Left hindlimb (tissue), 1 donor: ENCODE measurements at regions not wholly inside any gene's neighbourhood (a gene's known extent, or its start where the extent isn't known, plus 50 kb on each side); places are given as distances from the start of the nearest gene placed in this dataset.
"Not testable (repeated sequence)": the region's sequence is repeated elsewhere in the genome, so short reads cannot be mapped to it uniquely, and the experiment has no call there.

Experiments used
- DNase-seq: peaks from one replicate; pipeline ENCODE4 v3.0.0-alpha.2; 2018

GRCh38 chr12:124648710-124649384, 81.4 kb upstream of the NCOR2 start:
- DNase-seq = no peak

GRCh38 chr12:124647316-124647715, 79.9 kb upstream of the NCOR2 start:
- no peak for DNase-seq

DNA sequence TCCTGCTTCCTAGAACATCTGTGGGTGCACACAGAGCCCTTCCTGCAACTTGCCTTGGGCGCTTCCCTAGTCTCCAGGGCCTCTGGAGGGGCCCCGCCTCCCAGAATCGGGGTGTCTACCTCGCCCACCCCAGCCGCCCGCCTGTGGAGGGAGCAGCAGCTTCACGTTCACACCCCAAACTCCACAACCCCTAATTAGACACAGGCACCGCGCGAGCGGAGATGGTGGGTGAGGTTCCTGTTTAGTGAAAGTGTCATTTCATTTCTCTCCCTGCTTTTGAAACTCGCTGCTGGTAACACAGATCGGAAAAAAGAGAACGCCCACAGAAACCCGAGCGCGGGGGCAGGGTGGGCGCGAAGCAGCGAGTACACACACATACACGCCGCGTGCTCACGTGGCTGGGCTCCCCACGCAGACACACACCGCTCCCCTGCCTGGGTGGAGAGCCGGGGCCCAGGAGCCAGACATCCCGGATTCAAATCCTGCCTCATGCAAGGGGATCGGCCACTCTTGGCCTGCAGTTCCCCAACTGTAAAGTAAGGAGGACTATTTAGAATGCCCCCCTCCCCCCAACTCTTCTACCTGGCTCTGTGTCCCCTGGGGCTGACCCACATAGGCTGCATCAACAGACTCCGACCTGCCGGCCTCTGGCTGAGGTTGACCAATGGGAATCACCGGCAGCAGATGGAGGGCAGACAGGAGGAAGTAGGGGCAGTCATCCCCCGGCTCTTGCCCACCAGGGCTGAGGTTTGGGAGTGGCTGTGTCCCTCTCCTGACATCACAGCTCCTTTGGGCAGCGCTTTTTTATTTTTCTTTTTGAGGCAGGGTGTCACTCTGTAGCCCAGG, 79.2 kb upstream of the NCOR2 start:
- no peak for DNase-seq

- DNase-seq = no peak
Observed at GRCh38 chr12:124645530-124646244, 78.3 kb upstream of the NCOR2 start.

DNA sequence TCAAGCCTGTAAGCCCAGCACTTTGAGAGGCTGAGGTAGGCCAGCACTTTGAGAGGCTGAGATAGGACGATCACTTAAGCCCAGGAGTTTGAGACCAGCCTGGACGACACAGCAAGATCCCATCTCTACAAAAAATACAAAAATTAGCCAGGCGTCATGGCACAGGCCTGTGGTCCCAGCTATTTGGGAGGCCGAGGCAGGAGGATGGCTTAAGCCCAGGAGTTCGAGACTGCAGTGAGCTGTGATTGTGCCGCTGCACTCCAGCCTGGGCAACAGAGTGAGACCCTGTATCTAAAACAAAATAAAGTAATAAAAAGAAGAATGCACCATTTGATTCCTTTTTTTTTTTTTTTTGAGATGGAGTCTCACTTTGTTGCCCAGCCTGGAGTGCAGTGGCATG, 76.4 kb upstream of the NCOR2 start:
- not testable (repeated sequence) for DNase-seq

GRCh38 chr12:124642105-124642504, 74.7 kb upstream of the NCOR2 start:
- DNase-seq = no peak

- DNase-seq = no peak
Observed at GRCh38 chr12:124641591-124641990, 74.2 kb upstream of the NCOR2 start.

DNA sequence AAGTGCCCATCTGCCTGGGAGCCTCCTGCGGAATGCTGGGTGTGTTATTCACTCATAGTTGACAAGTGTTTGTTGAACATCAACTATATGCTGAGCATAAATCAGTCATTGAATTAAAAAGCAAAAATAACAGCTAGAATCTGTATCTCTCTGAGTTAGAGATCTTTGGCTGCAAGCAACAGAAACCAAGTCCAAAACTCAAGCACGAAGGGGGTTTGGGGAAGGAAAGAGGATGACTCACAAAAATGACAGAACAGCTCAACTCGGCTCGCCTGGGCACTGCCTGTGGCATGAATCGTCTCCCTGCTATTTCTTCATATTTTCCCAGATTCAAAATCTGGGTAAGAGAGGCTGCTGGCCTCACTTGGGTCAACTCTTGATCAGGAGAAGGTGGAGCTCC, 72.6 kb upstream of the NCOR2 start:
- DNase-seq = no peak

GRCh38 chr12:124639122-124639806, 71.9 kb upstream of the NCOR2 start:
- DNase-seq = no peak

DNA sequence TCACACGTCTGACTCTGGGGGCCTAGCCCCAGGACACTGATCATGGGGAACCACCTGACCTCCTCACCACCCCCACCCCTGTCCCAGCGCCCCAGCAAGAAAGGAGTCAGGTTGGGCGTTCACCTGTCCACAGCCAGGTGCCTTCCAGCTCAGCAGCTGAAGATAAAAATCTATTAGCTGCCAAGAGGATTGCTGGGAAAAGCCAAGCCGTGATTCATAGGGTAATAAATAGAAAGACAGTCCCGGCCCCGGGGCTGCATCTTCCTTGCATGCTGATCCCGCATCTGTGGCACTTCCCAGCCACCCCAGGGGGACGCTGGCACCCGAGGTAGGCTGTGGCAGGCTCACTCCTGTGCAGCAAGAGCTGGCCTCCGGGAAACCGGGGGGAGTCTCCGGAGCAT, 70.2 kb upstream of the NCOR2 start:
- DNase-seq = no peak

GRCh38 chr12:124637163-124637562, 69.8 kb upstream of the NCOR2 start:
- DNase-seq = no peak

DNA sequence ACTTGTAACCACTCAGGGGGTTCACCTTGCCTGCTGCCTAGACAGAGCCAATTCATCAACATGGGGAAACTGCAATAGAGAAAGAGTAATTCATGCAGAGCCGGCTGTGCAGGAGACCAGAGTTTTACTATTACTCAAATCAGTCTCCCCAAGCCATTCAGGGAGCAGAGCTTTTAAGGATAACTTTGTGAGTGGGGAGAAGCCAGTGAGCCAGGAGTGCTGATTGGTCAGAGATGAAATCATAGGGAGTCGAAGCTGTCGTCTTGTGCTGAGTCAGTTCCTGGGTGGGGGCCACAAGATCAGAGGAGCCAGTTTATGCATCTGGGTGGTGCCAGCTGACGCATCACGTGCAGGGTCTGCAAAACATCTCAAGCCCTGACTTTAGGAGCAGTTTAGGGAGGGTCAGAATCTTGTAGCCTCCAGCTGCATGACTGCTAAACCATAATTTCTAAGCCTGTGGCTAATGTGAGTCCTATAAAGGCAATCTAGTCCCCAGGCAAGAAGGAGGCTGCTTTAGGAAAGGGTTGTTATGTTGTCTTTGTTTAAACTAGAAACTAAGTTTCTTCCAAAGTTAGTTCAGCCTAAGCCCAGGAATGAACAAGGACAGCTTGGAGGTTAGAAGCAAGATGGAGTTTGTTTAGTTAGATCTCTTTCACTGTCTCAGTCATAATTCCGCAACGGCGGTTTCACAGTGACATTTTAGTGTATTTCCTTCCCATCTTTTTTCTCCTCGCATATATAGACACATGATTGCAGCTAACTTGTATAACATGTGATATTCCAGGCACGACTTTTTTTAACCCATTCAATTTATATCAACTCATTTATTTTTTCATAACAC, 68.9 kb upstream of the NCOR2 start:
- no peak for DNase-seq

DNA sequence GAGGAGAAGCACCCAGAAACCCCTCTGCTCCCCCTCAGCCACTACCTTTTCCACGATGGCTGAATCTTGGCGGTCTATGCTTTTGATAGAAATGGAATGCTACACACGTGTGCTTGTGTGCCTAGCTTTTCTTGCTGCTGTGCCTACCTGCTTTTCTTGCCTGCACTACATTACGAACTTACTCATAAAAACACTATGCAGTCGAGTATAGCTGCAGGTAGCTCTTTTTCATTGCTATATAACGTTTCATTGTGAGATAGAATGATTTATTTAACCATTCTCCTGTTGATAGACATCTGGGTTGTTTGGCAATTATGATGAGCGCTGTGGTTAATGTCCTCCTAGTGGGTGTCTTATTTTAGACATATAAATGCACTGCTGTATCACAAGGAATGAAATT, 67.9 kb upstream of the NCOR2 start:
- no peak for DNase-seq

- DNase-seq = no peak
Observed at GRCh38 chr12:124633365-124634362, 66.3 kb upstream of the NCOR2 start.

GRCh38 chr12:124632519-124632984, 65.1 kb upstream of the NCOR2 start:
- DNase-seq = no peak

GRCh38 chr12:124631681-124632256, 64.4 kb upstream of the NCOR2 start:
- DNase-seq = no peak

DNA sequence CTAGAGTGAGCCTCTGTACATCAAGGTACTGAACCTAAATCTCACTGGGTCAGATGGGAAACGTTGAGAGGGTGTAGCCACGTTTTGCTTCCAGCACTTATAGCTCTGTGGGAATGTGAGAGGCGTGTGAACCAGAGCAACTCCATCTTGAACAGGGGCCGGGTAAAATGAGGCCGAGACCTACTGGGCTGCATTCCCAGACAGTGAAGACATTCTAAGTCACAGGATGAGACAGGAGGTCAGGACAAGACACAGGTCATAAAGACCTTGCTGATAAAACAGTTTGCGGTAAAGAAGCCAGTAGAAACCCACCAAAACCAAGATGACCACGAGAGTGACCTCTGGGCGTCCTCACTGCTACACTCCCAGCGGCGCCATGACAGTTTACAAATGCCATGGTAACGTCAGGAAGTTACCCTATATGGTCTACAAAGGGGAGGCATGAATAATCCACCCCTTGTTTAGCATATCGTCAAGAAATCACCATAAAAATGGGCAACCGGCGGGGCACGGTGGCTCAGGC, 63.4 kb upstream of the NCOR2 start:
- no peak for DNase-seq

GRCh38 chr12:124629789-124630480, 62.5 kb upstream of the NCOR2 start:
- DNase-seq = no peak

- DNase-seq = no peak
Observed at GRCh38 chr12:124629117-124629516, 61.7 kb upstream of the NCOR2 start.
